ENCODE measurements at regions not wholly inside any gene's neighbourhood (a gene's known extent, or its start where the extent isn't known, plus 50 kb on each side); places are given as distances from the start of the nearest gene placed in this dataset.
"Not testable (repeated sequence)": the region's sequence is repeated elsewhere in the genome, so short reads cannot be mapped to it uniquely, and the experiment has no call there.

DNA sequence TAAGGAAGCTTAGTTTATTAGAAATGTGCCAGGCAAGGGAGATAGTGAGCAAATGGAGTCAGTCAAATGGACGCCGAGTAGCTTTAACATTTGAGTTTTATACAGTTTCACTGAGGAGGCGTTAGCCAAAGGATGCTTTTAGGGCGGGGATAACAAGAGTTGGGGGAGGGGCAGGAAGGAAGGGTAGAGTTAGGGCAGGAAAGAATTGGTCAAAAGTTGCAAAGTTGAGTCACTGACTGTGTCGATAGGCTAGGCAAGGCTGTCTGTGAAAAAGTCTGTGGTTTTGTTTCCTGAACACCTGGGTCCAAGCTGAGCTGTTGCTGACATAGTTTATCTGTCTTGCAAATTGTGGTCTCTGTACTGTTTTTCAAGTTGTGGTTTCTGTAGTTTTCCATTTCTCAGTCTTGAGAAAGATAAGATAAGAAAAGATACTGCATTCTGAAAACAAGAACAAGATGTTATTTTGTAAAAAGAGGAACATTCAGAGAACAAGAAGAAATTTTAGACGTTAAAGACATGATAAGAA, 62.6 kb upstream of the RESF1 start:
- Histone ChIP-seq H3K27me3 (no peaks in the 10 kb centered on the region), H3K36me3 (no peaks in the 10 kb centered on the region), H3K27ac (peak overlapping the region; percentile 57 to 82 (median 78)), H3K9me3 (peaks cover 0 to 5% (median 0%) of the 10 kb centered on the region in 4 donors), H3K4me1 (peaks cover 8 to 21% (median 12%) of the 10 kb centered on the region in 4 donors), H3K4me3 (no peak overlapping the region)
- ATAC-seq (ENCODE audit: low FRiP score in 2 of 2) (peak; percentile 77 to 78), DNase-seq (peak in 1 of 2 donors; percentile 52)
- TF ChIP-seq POLR2AphosphoS5 (IDR thresholded peaks at IDR 0.05) (peak in 1 of 2 donors; percentile 55), POLR2A (IDR thresholded peaks at IDR 0.05) (peak in 1 of 4 donors; percentile 28), EP300 (IDR thresholded peaks at IDR 0.05) (no peak)
- WGBS, 2 donors, result 32% methylated on average over 6 of the region's 6 CpGs

DNA sequence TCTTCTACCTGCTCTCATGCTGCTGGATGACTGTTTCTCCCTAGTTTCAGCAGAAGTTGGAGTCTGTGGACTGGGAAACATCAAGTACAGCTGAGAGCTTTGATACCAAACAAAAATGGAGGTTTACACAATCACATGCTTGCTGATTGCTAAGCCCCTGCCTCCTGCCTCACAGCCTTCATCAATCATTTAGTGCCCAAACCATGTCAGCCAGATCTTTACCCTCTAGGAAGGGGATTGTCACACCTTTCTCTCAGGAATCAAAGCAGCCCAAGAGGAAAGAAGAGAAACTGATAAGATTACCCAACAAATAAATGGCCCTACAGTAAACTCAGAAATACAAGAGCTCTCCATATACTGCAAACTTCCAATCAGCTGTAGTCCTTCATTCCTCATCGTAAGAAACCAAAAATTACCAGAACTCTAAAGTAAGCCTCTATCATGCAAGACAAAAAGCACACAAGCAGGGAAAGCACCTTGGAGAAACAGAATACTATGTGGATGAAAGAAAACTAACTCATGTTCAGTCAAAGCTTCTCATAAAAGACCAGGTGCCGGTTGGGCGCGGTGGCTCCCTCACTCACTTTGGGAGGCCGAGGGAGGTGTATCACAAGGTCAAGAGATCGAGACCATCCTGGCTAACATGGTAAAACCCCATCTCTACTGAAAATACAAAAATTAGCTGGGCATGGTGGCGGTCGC, 63.6 kb upstream of the RESF1 start:
- Histone ChIP-seq H3K27me3 (no peaks in the 10 kb centered on the region), H3K4me3 (no peak overlapping the region), H3K36me3 (no peaks in the 10 kb centered on the region), H3K9me3 (peaks cover 0 to 5% (median 0%) of the 10 kb centered on the region in 4 donors), H3K27ac (peak overlapping the region; percentile 41 to 77 (median 64)), H3K4me1 (peaks cover 8 to 21% (median 12%) of the 10 kb centered on the region in 4 donors)
- WGBS, 2 donors, result 83 to 95% methylated on average over 8 of the region's 8 CpGs
- DNase-seq, result no peak
- TF ChIP-seq, protein P1, sequence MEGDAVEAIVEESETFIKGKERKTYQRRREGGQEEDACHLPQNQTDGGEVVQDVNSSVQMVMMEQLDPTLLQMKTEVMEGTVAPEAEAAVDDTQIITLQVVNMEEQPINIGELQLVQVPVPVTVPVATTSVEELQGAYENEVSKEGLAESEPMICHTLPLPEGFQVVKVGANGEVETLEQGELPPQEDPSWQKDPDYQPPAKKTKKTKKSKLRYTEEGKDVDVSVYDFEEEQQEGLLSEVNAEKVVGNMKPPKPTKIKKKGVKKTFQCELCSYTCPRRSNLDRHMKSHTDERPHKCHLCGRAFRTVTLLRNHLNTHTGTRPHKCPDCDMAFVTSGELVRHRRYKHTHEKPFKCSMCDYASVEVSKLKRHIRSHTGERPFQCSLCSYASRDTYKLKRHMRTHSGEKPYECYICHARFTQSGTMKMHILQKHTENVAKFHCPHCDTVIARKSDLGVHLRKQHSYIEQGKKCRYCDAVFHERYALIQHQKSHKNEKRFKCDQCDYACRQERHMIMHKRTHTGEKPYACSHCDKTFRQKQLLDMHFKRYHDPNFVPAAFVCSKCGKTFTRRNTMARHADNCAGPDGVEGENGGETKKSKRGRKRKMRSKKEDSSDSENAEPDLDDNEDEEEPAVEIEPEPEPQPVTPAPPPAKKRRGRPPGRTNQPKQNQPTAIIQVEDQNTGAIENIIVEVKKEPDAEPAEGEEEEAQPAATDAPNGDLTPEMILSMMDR (IDR thresholded peaks at IDR 0.05), result no peak
- no peak for TF ChIP-seq EP300 (IDR thresholded peaks at IDR 0.05)
- no peak for ATAC-seq (ENCODE audit: low FRiP score in 2 of 2)

DNA sequence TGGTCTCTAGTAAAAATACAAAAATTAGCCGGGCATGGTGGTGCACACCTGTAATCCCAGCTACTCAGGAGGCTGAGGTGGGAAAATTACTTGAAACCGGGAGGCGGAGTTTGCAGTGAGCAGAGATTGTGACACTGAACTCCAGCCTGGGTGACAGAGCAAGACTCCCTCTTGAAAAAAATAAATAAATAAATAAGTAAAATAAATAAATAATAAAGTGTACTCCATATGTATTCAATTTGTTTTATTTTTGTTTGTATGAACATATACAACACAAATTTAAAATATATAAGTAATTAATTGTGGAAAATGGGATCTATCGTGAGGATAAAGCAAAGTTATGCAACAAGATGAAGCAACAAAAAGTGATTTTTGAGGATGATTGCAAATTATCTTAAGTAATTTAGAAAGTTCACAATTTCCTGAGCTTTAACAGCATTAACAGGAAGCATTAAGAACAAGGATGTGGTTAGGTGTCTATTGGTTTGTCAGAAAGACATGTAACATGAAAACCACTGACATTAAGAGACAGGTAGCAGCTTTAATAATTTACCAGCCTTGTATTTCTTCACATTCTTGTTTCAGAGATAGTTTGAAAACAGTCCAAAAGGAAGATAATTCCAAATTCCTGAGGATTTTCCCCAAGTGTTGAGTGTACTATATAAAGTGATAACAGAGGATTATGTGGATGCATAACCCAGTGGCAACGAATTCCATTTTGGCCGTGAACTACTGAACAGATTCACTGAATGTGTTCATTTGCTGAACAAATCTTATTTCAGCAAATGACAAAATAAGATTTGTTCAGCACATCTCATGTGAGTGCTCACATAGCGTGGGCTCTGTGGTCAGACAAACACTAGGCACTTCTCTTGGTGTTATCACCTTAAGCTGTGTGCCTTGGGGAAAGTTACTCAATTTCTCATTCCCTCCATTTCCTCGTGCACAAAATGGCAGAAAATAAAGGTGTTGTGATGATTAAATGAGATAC, 68.6 kb upstream of the RESF1 start:
- Histone ChIP-seq H3K9me3 (peaks cover 0 to 7% (median 2%) of the 10 kb centered on the region in 4 donors), H3K36me3 (no peaks in the 10 kb centered on the region), H3K4me3 (no peak overlapping the region), H3K27me3 (no peaks in the 10 kb centered on the region), H3K27ac (peak overlapping the region; percentile 33 to 75 (median 50)), H3K4me1 (no peaks in the 10 kb centered on the region)
- ATAC-seq (ENCODE audit: low FRiP score in 2 of 2) (peak in 1 of 2 donors; percentile 53), DNase-seq (no peak)
- WGBS, 2 donors, result 72 to 76% methylated on average over 8 of the region's 8 CpGs
- peak in 1 of 4 donors; percentile 13 for TF ChIP-seq EP300 (IDR thresholded peaks at IDR 0.05)
- TF ChIP-seq POLR2AphosphoS5 (IDR thresholded peaks at IDR 0.05), result no peak

DNA sequence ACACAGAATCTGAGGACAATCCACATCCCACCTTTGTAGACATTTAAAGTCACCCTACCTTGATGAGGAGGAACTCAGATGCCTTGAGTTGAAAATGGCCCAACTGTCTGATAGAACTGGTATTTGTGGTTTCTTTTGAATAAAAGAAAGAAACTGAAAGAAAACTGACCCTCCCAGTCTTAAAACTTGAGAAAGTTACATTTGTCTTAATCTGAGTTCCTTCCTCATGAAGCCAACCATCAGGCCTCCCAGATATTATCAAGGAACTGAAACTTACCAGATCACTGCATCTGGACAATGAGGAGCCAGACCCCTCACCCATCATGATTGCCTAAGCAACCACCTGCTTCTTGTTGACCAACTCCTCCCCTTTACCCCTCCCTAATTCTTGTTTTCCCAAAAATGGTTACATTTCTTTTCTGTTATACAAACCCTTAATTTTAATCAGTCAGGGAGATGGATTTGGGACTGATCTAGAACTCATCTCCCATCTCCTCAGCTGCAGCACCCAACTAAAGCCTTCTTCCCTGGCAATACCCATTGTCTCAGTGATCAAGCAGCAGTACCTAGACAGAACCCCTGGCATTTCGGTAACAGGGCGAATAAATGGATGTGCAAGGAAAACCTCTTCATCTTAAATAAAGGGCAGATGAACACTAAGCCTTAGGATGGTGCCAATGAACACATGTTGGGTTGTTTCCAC, 72.0 kb upstream of the RESF1 start:
- H3K4me3 ChIP-seq, result no peak overlapping the region
- TF ChIP-seq EP300 (IDR thresholded peaks at IDR 0.05), result no peak
- TF ChIP-seq POLR2AphosphoS5 (IDR thresholded peaks at IDR 0.05), result no peak
- TF ChIP-seq, protein P1 (IDR thresholded peaks at IDR 0.05), result no peak
- no peak for TF ChIP-seq POLR2A (IDR thresholded peaks at IDR 0.05)
- peak overlapping the region in 2 of 4 donors; percentile 26 to 30 for H3K27ac ChIP-seq

DNA sequence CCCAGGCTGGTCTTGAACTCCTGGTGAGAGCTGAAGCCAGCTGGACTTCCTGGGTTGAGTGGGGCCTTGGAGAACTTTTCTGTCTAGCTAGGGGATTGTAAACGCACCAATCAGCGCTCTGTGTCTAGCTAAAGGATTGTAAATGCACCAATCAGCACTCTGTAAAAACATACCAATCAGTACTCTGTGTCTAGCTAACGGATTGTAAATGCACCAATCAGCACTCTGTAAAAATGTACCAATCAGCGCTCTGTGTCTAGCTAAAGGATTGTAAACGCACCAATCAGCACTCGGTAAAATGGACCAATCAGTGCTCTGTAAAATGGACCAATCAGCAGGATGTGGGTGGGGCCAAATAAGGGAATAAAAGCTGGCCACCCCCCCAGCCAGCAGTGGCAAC, 76.5 kb upstream of the RESF1 start:
- not testable (repeated sequence) for ATAC-seq (ENCODE audit: low FRiP score in 2 of 2); H3K27ac ChIP-seq; H3K27me3 ChIP-seq; H3K36me3 ChIP-seq; H3K4me3 ChIP-seq; DNase-seq; H3K9me3 ChIP-seq; H3K4me1 ChIP-seq
- WGBS, 2 donors, result 90 to 96% methylated on average over 6 of the region's 6 CpGs

More for the DNA sequence above, 72.0 kb upstream of the RESF1 start:
- DNase-seq, result no peak
- Histone ChIP-seq H3K9me3 (peaks cover 0 to 7% (median 0%) of the 10 kb centered on the region in 4 donors), H3K4me1 (no peaks in the 10 kb centered on the region), H3K36me3 (no peaks in the 10 kb centered on the region), H3K27me3 (no peaks in the 10 kb centered on the region)
- peak in 1 of 2 donors; percentile 36 for ATAC-seq (ENCODE audit: low FRiP score in 2 of 2)
- 74 to 75% methylated on average over 2 of the region's 2 CpGs for WGBS, 2 donors

Measured in upper lobe of left lung (tissue), 6 donors.